CD4-positive, alpha-beta T cell treated with Interleukin-4 for 4 hours (primary cell): ENCODE measurements at regions not wholly inside any gene's neighbourhood (a gene's known extent, or its start where the extent isn't known, plus 50 kb on each side); places are given as distances from the start of the nearest gene placed in this dataset.

Experiments used
- DNase-seq: peaks from one replicate; pipeline ENCODE4 v3.0.0-alpha.2; 2020

GRCh38 chr12:27179400-27180214 lies 64.5 kb upstream of the STK38L start:
- DNase-seq: peak; percentile 35

GRCh38 chr12:27180906-27181505 lies 63.1 kb upstream of the STK38L start:
- no peak for DNase-seq

- DNase-seq: no peak
Measured at GRCh38 chr12:27183342-27183741, 60.7 kb upstream of the STK38L start.

- no peak for DNase-seq
Measured at GRCh38 chr12:27185234-27186021, 58.7 kb upstream of the STK38L start.

GRCh38 chr12:27186022-27186839 lies 57.9 kb upstream of the STK38L start:
- no peak for DNase-seq

GRCh38 chr12:27187697-27188096 lies 56.4 kb upstream of the STK38L start:
- DNase-seq: no peak

GRCh38 chr12:27190761-27191160 lies 53.3 kb upstream of the STK38L start:
- DNase-seq: no peak

- DNase-seq: no peak
Measured at GRCh38 chr12:27191531-27191930, 52.6 kb upstream of the STK38L start.

GRCh38 chr12:27192118-27192802 lies 51.8 kb upstream of the STK38L start:
- no peak for DNase-seq

GRCh38 chr12:27193106-27193505 lies 51.0 kb upstream of the STK38L start:
- DNase-seq: no peak

GRCh38 chr12:27193854-27194544 lies 50.1 kb upstream of the STK38L start:
- no peak for DNase-seq
